ENCODE measurements at regions not wholly inside any gene's neighbourhood (a gene's known extent, or its start where the extent isn't known, plus 50 kb on each side); places are given as distances from the start of the nearest gene placed in this dataset.

DNA sequence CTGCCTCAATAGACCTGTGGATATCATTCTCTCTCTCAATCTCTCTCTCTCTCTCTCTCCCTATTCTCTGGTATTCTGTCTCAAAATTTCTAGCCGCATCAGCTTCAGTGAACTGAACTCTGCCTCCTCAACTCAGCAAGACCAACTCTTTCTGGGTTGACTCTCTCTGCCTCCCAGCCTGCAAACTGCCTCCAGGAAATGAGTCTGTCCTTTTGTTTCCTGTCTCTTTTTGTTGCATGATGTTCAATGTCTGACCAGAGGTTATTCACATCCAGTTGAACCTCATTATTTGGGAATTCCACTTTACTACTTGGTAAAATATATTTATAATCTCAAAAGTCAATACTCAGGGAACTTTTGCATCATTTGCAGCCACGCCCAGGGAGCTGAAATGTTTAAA, 682.7 kb upstream of the FZD8 start:
- Histone ChIP-seq H3K27ac (no peak overlapping the region), H3K9me3 (ENCODE audit: low read depth) (no peaks in the 10 kb centered on the region), H3K4me3 (no peak overlapping the region), H3K36me3 (no peaks in the 10 kb centered on the region), H3K27me3 (no peaks in the 10 kb centered on the region), H3K4me1 (ENCODE audit: low read depth) (no peaks in the 10 kb centered on the region)
- DNase-seq (ENCODE audit: low read depth in 1 of 2, low spot score in 1 of 2), result no peak
- TF ChIP-seq, protein P1, sequence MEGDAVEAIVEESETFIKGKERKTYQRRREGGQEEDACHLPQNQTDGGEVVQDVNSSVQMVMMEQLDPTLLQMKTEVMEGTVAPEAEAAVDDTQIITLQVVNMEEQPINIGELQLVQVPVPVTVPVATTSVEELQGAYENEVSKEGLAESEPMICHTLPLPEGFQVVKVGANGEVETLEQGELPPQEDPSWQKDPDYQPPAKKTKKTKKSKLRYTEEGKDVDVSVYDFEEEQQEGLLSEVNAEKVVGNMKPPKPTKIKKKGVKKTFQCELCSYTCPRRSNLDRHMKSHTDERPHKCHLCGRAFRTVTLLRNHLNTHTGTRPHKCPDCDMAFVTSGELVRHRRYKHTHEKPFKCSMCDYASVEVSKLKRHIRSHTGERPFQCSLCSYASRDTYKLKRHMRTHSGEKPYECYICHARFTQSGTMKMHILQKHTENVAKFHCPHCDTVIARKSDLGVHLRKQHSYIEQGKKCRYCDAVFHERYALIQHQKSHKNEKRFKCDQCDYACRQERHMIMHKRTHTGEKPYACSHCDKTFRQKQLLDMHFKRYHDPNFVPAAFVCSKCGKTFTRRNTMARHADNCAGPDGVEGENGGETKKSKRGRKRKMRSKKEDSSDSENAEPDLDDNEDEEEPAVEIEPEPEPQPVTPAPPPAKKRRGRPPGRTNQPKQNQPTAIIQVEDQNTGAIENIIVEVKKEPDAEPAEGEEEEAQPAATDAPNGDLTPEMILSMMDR (IDR thresholded peaks at IDR 0.05; ENCODE audit: low read depth, low read length), result no peak

DNA sequence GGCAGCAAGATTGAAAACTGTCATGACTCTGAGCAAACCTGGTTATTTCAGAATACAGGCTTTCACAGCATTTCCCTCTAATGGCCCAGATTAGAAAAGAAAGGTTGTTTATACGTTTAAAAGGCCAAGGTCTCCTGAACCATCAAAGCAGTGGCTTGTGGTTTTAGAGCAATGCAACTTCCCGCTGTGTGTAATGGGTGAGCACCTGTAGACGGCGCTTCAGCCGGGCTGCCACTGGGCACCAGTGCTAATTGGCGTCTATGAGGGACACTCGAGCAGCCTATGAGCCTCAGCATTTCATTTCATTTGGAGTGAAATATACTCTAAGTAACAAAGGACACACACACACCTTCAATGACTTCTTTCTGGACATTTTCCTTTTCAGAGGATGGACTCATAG, 671.0 kb upstream of the FZD8 start:
- TF ChIP-seq, protein P1 (IDR thresholded peaks at IDR 0.05; ENCODE audit: low read depth, low read length), result no peak

DNA sequence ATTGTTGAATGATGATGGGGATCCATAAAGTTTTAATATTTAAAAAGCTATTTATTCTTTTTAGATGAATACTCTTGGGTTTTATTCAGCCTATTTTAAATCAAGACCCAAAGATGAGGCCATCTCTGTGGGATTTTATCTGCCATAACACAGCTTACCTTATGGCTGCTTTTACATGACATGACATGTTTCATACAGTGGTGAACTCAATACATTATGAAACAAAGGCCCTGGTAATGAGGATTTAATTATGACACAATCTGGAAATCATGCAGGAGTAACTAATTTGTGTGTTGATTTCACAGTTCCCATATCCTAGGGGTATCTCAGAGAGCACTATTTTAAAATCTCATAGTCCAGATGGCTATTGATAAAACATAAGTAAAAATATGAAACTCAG, 661.8 kb upstream of the FZD8 start:
- no peaks in the 10 kb centered on the region for H3K36me3 ChIP-seq
- no peak overlapping the region for H3K27ac ChIP-seq
- no peak for DNase-seq (ENCODE audit: low read depth in 1 of 2, low spot score in 1 of 2)
- no peak overlapping the region for H3K4me3 ChIP-seq
- no peaks in the 10 kb centered on the region for H3K4me1 ChIP-seq (ENCODE audit: low read depth)
- TF ChIP-seq, protein P1 (IDR thresholded peaks at IDR 0.05; ENCODE audit: low read depth, low read length), result no peak
- H3K27me3 ChIP-seq, result no peaks in the 10 kb centered on the region
- no peaks in the 10 kb centered on the region for H3K9me3 ChIP-seq (ENCODE audit: low read depth)

More for the DNA sequence above, 671.0 kb upstream of the FZD8 start:
- H3K36me3 ChIP-seq, result no peaks in the 10 kb centered on the region
- H3K27ac ChIP-seq, result no peak overlapping the region
- H3K4me1 ChIP-seq (ENCODE audit: low read depth), result no peaks in the 10 kb centered on the region
- no peaks in the 10 kb centered on the region for H3K9me3 ChIP-seq (ENCODE audit: low read depth)
- H3K27me3 ChIP-seq, result no peaks in the 10 kb centered on the region
- H3K4me3 ChIP-seq, result no peak overlapping the region
- DNase-seq (ENCODE audit: low read depth in 1 of 2, low spot score in 1 of 2), result no peak

DNA sequence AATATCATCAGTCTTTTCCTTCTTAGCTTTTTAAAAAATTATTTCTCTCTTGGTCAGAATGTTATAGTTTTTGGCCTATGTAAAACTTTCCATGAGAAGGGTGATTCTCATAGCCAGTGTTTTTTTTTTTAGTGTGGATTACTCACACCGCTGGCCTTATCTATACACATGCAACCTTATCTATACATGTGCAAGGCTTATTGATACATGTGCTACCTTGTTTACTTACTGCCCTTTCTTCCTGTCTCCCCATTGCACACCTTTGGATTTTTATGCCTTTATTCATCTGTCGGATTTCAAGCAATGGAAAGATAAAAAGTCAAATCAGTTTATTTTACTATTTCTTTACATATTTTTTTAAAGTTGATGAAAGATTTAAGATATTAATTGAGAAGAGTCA, 660.0 kb upstream of the FZD8 start:
- no peak overlapping the region for H3K27ac ChIP-seq
- H3K9me3 ChIP-seq (ENCODE audit: low read depth), result no peaks in the 10 kb centered on the region
- no peaks in the 10 kb centered on the region for H3K36me3 ChIP-seq
- H3K4me1 ChIP-seq (ENCODE audit: low read depth), result no peaks in the 10 kb centered on the region
- TF ChIP-seq, protein P1 (IDR thresholded peaks at IDR 0.05; ENCODE audit: low read depth, low read length), result no peak
- no peak overlapping the region for H3K4me3 ChIP-seq
- H3K27me3 ChIP-seq, result no peaks in the 10 kb centered on the region
- no peak for DNase-seq (ENCODE audit: low read depth in 1 of 2, low spot score in 1 of 2)

DNA sequence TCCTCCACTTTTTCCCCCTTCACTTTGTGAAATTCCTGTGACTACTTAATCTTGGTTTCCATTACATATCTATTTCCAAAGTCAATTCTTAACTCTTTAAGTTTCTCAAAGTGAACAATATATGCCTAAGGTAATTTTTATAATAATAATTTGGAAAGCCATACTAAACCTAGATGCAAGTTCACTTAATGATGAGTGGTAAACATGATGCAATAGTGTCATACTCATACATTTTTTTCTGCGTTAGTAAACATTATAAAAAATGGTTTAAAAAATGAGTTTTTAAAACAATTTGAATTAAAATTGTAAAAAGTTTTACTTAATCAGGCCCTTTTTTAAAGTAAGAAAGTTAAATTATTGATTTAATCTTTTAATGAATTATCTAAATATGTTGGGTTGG, 659.4 kb upstream of the FZD8 start:
- H3K27ac ChIP-seq, result no peak overlapping the region
- TF ChIP-seq, protein P1 (IDR thresholded peaks at IDR 0.05; ENCODE audit: low read depth, low read length), result no peak
- H3K36me3 ChIP-seq, result no peaks in the 10 kb centered on the region
- H3K4me1 ChIP-seq (ENCODE audit: low read depth), result no peaks in the 10 kb centered on the region
- no peaks in the 10 kb centered on the region for H3K27me3 ChIP-seq
- H3K9me3 ChIP-seq (ENCODE audit: low read depth), result no peaks in the 10 kb centered on the region
- no peak overlapping the region for H3K4me3 ChIP-seq
- DNase-seq (ENCODE audit: low read depth in 1 of 2, low spot score in 1 of 2), result no peak

DNA sequence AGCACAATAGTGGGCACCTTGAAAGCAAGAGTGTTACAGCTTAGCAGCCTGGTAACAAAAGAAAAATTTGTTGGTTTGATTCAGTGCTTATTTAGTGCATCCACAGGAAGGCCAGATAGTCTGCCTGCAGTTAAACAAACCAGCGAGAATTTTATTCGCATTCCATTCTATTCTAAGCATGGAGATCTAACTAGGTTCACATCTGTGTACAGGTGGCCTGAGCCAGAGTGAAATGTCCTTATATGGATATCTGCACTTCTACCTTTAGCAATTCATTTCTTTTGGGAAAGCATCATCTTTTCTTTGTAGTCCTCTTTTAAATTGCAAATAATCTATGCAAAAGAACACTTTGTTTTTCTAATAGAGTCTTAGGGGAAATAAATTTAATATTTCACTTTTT, 659.0 kb upstream of the FZD8 start:
- Histone ChIP-seq H3K36me3 (no peaks in the 10 kb centered on the region), H3K4me3 (no peak overlapping the region), H3K27ac (no peak overlapping the region), H3K9me3 (ENCODE audit: low read depth) (no peaks in the 10 kb centered on the region), H3K27me3 (no peaks in the 10 kb centered on the region), H3K4me1 (ENCODE audit: low read depth) (no peaks in the 10 kb centered on the region)
- DNase-seq (ENCODE audit: low read depth in 1 of 2, low spot score in 1 of 2), result no peak
- TF ChIP-seq, protein P1 (IDR thresholded peaks at IDR 0.05; ENCODE audit: low read depth, low read length), result no peak
